Keratinocyte (primary cell): ENCODE measurements at regions not wholly inside any gene's neighbourhood (a gene's known extent, or its start where the extent isn't known, plus 50 kb on each side); places are given as distances from the start of the nearest gene placed in this dataset.
A peak's percentile ranks its signal among the peaks of the same experiment; 100 is the strongest.

Experiments used
- DNase-seq: peaks from one replicate; pipeline ENCODE4 v3.0.0-alpha.2; 2011; ENCODE audit warnings: low read depth, missing footprints, low spot score
- FAIRE-seq: peaks from 2 replicates; lab custom pipeline; 2011; peaks lifted over from hg19 to GRCh38; lab: Jason Lieb, UNC
- H2AFZ ChIP-seq: 2 replicates; pipeline ENCODE4 v1.6.0; 2012; ENCODE audit warnings: low read length, control low read depth, inconsistent platforms; ENCODE audit not compliant: control insufficient read depth
- H3K27ac ChIP-seq: 2 replicates; pipeline ENCODE4 v1.5.1; 2011; ENCODE audit warnings: low read length; ENCODE audit not compliant: control insufficient read depth, insufficient read depth
- H3K27me3 ChIP-seq: 3 replicates; pipeline ENCODE4 v1.6.0; 2011; ENCODE audit warnings: low read length; ENCODE audit not compliant: control insufficient read depth, insufficient read depth; ENCODE audit errors: extremely low read depth
- H3K36me3 ChIP-seq, 2 experiments: 2 replicates in 1 of 2; 3 replicates in 1 of 2; pipeline ENCODE4 v1.5.1; 2011; ENCODE audit warnings: low read length in 2 of 2, mild to moderate bottlenecking in 1 of 2; ENCODE audit not compliant: control insufficient read depth in 2 of 2, insufficient read depth in 2 of 2; ENCODE audit errors: extremely low read depth in 1 of 2
- H3K4me1 ChIP-seq: 3 replicates; pipeline ENCODE4 v1.5.1; 2011; ENCODE audit warnings: low read length; ENCODE audit not compliant: control insufficient read depth, insufficient read depth; ENCODE audit errors: extremely low read depth
- H3K4me2 ChIP-seq: 3 replicates; pipeline ENCODE4 v1.6.0; 2011; ENCODE audit warnings: low read depth, low read length; ENCODE audit not compliant: control insufficient read depth, insufficient read depth; ENCODE audit errors: extremely low read depth
- H3K4me3 ChIP-seq, 3 experiments: fragments of 200-600 bp in 1 of 3; sonication (generic) in 1 of 3; 2 replicates in 2 of 3; 3 replicates in 1 of 3; pipeline ENCODE4 v1.5.1; 2011 to 2016; ENCODE audit warnings: low read length in 3 of 3, mild to moderate bottlenecking in 3 of 3, control low read depth in 2 of 3, inconsistent platforms in 1 of 3, low read depth in 1 of 3, mixed read lengths in 1 of 3, mixed run types in 1 of 3, moderate library complexity in 1 of 3; ENCODE audit not compliant: control insufficient read depth in 2 of 3, insufficient read depth in 2 of 3; ENCODE audit errors: extremely low read depth in 1 of 3
- H3K79me2 ChIP-seq: 2 replicates; pipeline ENCODE4 v1.6.0; 2012; ENCODE audit warnings: low read length; ENCODE audit not compliant: control insufficient read depth, insufficient read depth
- H3K9ac ChIP-seq: 3 replicates; pipeline ENCODE4 v1.6.0; 2011; ENCODE audit warnings: low read length; ENCODE audit not compliant: control insufficient read depth, insufficient read depth; ENCODE audit errors: extremely low read depth
- H3K9me1 ChIP-seq: 3 replicates; pipeline ENCODE4 v1.6.0; 2011; ENCODE audit warnings: low read length; ENCODE audit not compliant: control insufficient read depth, insufficient read depth; ENCODE audit errors: extremely low read depth
- H3K9me3 ChIP-seq: 2 replicates; pipeline ENCODE4 v1.5.1; 2012; ENCODE audit warnings: low read depth, low read length; ENCODE audit not compliant: control insufficient read depth
- H4K20me1 ChIP-seq: 3 replicates; pipeline ENCODE4 v1.6.0; 2011; ENCODE audit warnings: low read length; ENCODE audit not compliant: control insufficient read depth, insufficient read depth; ENCODE audit errors: extremely low read depth
- EZH2 ChIP-seq: IDR thresholded peaks from one replicate; pipeline ENCODE4 v1.6.1; 2012; ENCODE audit warnings: inconsistent platforms, mild to moderate bottlenecking, low read length, moderate library complexity
- dilution Hi-C: fragments of 300-500 bp; cut with MboI; formaldehyde crosslinking; loops from one replicate; pipeline ENCODE4 v1.7.0; 2020; ENCODE audit warnings: low sequenced_read_pairs; ENCODE audit not compliant: extremely low pct_ligation_motif_present
- TF ChIP-seq, protein P1 (sequence below), 3 experiments: IDR thresholded peaks in 1 of 3; conservative IDR thresholded peaks in 1 of 3; optimal IDR thresholded peaks in 1 of 3; 2 replicates in 2 of 3; 3 replicates in 1 of 3; pipeline versions ENCODE3 to v1.5.1; 2011; ENCODE audit warnings: low read length in 3 of 3, mild to moderate bottlenecking in 3 of 3, moderate library complexity in 2 of 3, control low read depth in 1 of 3, inconsistent platforms in 1 of 3; ENCODE audit not compliant: insufficient read depth in 2 of 3; ENCODE audit errors: extremely low read depth in 1 of 3

DNA sequence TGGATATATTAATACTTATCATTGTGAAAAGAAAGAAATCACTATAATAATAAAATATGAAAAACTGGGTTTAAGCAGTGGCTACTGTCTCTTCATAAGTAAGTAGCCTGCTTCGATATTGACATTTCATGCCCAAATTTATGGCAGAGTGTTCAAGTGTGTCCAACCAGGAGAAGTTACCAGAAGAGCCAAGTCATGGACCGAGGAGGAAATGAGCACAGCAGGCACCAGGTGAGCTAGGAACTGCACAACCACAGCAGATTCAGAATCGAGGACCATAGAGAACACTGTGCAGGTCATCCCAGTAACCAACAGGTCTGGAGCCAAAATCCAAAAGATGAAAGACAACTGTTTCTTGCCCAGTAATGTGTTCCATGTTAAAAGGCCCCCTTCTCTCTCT is 79.9 kb upstream of the ABCB5 start:
- DNase-seq (no peak), FAIRE-seq (no peak)
- Histone ChIP-seq H3K9me1 (no peaks in the 10 kb centered on the region), H3K79me2 (no peaks in the 10 kb centered on the region), H3K36me3 (no peaks in the 10 kb centered on the region), H3K4me1 (peaks cover 4% of the 10 kb centered on the region), H3K4me3 (no peak overlapping the region), H3K9ac (no peak overlapping the region), H4K20me1 (no peaks in the 10 kb centered on the region), H3K9me3 (no peaks in the 10 kb centered on the region), H2AFZ (no peak overlapping the region), H3K4me2 (no peak overlapping the region), H3K27ac (no peak overlapping the region), H3K27me3 (no peaks in the 10 kb centered on the region)
- no peak for TF ChIP-seq EZH2
- TF ChIP-seq, protein P1, sequence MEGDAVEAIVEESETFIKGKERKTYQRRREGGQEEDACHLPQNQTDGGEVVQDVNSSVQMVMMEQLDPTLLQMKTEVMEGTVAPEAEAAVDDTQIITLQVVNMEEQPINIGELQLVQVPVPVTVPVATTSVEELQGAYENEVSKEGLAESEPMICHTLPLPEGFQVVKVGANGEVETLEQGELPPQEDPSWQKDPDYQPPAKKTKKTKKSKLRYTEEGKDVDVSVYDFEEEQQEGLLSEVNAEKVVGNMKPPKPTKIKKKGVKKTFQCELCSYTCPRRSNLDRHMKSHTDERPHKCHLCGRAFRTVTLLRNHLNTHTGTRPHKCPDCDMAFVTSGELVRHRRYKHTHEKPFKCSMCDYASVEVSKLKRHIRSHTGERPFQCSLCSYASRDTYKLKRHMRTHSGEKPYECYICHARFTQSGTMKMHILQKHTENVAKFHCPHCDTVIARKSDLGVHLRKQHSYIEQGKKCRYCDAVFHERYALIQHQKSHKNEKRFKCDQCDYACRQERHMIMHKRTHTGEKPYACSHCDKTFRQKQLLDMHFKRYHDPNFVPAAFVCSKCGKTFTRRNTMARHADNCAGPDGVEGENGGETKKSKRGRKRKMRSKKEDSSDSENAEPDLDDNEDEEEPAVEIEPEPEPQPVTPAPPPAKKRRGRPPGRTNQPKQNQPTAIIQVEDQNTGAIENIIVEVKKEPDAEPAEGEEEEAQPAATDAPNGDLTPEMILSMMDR (optimal IDR thresholded peaks at IDR 0.05 in 1 of 3, IDR thresholded peaks at IDR 0.05 in 1 of 3, conservative IDR thresholded peaks at IDR 0.05 in 1 of 3; ENCODE audit: extremely low read depth in 1 of 3, insufficient read depth in 2 of 3, low read length in 3 of 3): no peak
- dilution Hi-C loops: no loop called here

DNA sequence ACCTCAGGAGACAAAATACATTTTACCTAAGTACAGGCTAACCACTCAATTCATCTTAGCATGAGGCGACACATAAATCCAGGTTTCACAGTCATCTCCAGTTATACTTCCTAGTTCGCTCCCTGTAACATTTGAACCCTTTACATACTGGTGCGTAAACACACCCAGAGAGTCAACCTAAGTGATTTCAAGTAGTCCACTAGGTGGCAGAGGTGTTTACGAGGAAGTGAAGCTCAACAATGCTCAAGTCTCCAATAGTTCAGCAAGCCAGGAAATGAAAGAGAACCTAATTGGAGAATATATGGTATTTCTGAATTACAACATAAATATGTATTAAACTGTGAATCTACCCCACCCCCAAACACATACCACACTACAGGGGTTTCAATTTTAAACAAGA is 76.3 kb upstream of the ABCB5 start:
- no peaks in the 10 kb centered on the region for H4K20me1 ChIP-seq
- H3K36me3 ChIP-seq: no peaks in the 10 kb centered on the region
- H3K9ac ChIP-seq: no peak overlapping the region
- dilution Hi-C loops: no loop called here
- no peaks in the 10 kb centered on the region for H3K9me1 ChIP-seq
- no peak overlapping the region for H3K4me2 ChIP-seq
- TF ChIP-seq EZH2: no peak
- TF ChIP-seq, protein P1 (optimal IDR thresholded peaks at IDR 0.05 in 1 of 3, IDR thresholded peaks at IDR 0.05 in 1 of 3, conservative IDR thresholded peaks at IDR 0.05 in 1 of 3; ENCODE audit: extremely low read depth in 1 of 3, insufficient read depth in 2 of 3, low read length in 3 of 3): peak in 2 of 3 experiments; percentile 18 to 31
- H3K27ac ChIP-seq: no peak overlapping the region
- no peak overlapping the region for H2AFZ ChIP-seq
- H3K27me3 ChIP-seq: no peaks in the 10 kb centered on the region
- DNase-seq: no peak
- FAIRE-seq: no peak
- no peak overlapping the region for H3K4me3 ChIP-seq
- no peaks in the 10 kb centered on the region for H3K79me2 ChIP-seq
- peaks cover 2% of the 10 kb centered on the region for H3K9me3 ChIP-seq
- H3K4me1 ChIP-seq: peaks cover 12% of the 10 kb centered on the region
